ENCODE measurements at regions not wholly inside any gene's neighbourhood (a gene's known extent, or its start where the extent isn't known, plus 50 kb on each side); places are given as distances from the start of the nearest gene placed in this dataset.
"Not testable (repeated sequence)": the region's sequence is repeated elsewhere in the genome, so short reads cannot be mapped to it uniquely, and the experiment has no call there.

DNA sequence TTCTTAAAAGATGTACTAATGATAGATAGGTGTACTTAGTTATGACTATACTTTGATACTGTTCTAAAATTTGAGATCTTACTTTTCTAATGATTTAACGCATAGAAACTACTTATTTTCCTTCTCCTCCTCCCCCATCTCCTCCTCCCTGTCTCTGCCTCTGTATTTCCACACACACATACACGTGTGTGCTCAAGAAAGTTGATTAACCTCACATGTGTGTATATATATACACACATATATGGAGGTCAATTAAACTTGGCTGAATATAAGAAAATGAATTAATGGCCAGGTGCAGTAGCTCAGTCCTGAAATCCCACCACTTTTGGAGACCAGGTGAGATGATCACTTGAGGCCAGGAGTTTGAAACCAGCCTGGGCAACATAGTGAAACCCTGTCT, 362.7 kb upstream of the SYT1 start:
- no peak for DNase-seq (ENCODE audit: low spot score)

DNA sequence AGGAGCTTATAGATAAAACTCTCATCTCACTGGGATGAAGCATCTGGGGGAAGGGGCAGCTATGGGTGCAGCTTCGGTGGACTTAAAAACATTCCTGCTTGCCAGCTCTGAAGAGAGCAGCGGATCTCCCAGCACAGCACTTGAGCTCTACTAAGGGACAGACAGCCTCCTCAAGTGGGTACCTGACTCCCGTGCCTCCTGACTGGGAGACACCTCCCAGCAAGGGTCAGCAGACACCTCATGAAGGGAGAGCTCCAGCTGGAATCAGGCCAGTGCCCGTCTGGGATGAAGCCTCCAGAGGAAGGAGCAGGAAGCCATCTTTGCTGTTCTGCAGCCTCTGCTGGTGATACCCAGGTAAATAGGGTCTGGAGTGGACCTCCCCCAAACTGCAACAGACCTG, 345.2 kb upstream of the SYT1 start:
- no peak for DNase-seq (ENCODE audit: low spot score)

DNA sequence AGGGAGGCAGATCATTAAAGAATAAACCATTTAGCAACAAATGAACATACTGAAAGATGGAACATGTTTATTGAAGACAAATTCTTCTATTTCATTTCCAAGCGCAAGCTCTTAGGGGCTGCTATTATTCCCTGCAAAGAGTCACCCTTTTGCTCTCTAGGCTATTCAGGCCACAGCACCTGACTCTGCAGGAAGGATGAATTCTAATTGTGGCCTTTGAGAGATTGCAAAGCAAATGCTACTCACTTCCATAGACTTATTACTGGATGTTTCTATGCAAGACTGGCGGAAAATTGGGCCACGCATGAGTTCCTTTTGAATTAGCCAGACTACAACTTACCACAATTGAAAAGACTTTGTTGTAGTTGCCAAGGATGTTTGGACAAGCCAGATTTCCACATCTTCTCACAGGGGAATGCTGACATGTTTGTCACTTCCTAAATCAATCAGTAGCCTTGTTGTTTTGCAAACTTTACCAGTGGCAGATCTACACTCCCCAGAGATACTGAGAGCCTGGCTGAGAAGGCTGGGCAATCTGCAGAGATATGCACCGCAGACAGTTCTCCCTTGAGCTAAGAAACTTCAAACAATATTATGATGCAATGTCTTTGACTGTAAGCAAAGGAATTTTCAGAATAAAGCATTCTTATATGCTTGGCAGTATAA, 334.3 kb upstream of the SYT1 start:
- DNase-seq (ENCODE audit: low spot score), result no peak

DNA sequence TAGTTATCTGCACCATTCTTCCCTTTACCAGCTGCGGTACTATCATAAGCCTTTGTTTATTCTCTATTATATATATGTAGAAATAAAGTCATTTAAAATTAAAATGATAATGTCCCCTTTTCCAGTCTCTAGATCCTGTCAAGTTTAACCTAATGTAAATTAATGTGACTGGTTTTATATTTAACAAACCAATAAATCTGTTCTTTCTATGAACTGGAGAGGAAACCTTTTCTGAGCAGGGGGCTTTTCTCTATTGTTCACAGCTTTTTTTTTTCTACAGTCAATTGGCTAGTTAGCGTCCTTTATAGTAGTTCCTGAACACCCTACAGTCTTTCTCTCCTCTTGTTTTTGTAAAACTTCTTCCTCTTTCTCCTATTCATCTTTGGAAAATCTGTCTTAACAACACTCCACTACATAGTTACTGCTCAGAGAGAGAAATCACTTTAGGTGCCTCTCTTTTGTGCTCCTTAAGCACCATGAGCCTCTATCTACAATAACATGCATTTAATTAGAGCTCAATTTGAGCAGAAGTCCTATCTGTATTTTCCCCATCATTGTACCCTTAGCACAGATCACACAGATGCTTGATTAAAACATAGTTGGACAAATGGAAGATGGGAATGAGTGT, 332.6 kb upstream of the SYT1 start:
- DNase-seq (ENCODE audit: low spot score), result no peak

DNA sequence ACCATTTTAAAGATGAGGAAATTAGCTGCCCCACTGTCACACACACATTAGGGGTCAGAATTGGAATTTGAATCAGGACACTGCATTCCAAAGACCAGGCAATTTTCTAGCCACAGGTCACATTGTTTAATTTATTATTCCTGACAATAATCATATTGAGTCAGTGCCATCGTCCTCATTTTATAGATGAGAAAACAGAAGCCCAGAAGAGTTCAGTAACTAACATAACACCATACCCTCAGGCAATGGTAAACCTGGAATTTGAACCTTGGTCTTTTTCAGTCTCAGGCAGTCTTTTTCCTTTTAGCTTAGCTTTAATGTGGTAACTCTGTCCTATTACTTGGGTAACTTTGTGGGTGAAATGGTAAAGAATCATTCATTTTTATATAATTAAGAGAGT, 330.3 kb upstream of the SYT1 start:
- no peak for DNase-seq (ENCODE audit: low spot score)

DNA sequence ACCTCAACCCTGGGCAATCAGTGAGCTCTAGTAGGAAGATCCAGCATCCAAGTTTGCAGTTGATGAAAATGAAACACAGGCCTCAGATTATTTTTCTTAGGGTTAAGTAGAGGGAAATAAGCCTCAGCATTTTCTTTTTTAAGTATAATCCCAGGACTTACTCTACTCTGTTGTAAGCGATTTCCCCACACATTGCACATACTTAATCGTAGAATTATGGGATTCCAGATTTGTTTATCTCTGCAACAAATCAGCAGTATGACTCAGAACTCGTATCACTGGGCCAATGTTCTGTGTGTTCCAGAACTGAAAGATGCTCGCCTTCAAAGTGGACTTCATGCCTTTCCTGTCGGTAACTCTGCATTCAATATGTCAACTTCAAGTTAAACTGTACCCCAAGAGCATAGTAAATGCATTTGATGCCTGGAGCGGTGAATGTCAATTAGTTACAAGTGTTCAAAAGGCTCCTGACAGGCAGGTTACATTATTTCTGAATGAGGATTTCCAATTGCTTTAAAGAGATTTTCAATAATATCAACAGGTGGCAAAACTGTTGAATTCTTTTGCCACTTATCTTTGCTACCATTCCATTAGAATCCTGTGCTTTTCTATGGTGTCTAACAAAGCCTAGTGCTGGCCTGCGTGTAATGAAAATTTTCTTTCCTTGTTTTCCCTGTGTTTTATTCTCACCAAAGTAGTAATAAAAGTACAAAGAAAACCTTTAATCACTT, 323.8 kb upstream of the SYT1 start:
- DNase-seq (ENCODE audit: low spot score), result no peak

DNA sequence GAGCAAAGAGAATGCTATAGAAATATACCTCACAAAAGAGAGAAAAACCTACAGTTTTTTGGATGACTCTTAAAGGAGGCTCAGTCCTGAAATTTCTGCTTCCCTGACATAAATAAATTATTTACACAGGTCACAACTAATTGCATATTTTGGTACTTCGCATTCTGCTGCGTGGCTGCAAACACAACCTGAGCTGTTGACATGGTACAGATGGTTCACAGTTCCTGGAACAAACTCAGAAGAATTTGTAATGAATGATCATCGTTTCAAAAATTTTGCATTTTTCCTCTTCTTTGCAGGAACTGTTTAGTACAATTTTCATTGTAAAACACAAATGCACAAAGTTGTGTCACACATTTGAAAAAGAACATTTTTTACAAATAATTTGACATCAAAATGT, 313.7 kb upstream of the SYT1 start:
- no peak for DNase-seq (ENCODE audit: low spot score)

DNA sequence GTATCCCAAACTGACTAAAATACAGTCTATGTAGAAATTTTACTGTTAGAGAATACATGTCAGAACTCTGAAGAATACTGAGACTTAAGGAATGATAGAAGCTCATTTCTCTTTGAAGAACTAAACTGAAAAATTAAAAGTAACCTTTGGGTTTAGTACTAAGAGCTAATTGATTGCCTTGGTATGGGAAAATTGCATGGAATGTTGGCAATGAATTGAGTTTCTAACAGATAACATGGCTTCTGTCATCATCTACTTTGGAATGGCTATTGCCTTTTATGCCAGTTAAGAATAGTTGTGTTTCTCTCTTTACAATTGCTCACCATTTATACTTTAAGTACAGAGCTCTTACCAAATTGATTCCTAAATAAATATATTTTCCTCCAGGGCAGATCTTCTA, 308.8 kb upstream of the SYT1 start:
- DNase-seq (ENCODE audit: low spot score), result no peak

DNA sequence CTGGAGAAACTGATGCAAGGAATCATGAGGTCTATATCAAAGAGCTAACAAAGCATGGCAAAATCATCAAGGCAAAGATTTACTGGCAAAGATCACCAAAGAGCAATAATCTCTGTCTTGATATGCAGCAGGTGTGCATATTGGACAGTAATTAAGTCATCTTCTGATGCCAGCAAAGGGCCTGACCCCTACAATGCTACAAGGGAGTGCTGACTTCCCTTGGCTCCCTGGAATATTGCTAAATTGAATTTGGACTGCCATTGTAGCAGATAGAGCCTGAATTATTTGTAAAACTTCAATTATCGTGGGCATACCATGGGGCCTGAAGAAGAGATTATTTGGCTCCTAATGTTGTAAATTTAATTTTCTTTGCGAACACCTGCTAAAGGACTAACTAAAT, 307.9 kb upstream of the SYT1 start:
- no peak for DNase-seq (ENCODE audit: low spot score)

DNA sequence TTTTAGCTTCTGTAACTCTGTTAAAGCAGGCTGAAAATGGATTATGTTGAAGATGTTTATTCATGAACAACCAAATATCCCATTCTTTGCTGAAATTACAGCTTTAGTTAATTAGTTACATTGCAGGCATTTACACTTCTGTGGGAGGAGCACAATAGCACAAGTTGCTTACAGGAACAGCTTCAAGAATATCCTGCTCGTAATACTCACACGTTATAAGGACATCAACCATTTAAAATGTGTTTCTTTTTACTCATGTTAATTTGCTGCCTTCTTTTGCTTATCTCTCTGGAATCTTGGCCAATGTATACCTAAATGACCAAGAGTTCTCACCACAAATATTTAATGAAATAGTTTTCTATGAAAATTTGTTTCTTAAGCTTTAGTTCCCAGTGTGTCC, 305.2 kb upstream of the SYT1 start:
- DNase-seq (ENCODE audit: low spot score), result no peak

DNA sequence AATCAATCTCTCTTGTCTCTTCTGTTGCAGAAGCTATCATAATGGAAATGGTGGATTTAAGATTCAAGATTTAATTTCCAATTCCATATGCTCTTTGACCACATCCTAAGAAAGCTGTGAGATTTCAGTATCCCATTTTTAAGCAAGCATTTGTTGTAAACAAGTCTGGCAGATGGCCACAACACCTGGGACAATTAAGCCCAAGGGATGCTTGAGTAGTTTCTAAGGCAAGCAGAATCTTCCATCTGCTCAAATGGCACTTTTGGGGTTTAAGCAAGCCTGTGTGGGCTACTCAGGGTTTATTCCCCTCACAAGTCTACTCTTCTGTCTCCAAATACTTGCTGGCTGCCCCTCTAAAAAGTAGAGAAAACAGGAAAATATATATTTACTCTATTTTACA, 304.7 kb upstream of the SYT1 start:
- no peak for DNase-seq (ENCODE audit: low spot score)

DNA sequence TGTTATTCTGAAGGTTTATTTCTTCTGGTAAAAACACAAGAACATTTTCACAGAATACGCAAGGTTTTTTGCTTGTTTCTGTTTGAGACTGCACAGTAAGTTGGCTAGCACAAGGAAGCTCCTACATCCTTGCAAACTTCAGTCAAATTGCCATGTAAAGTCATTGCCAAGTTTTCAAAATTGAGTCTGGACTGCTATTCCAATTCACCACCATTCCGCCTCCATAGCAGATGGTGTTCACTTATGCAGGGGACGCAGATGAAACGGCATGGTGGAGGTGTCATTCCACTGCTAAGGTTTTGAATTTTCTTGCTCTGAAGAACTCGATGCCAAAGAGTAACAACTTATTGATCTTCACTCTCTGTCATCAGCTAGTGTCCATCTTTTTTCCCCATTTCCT, 303.9 kb upstream of the SYT1 start:
- DNase-seq (ENCODE audit: low spot score), result no peak

DNA sequence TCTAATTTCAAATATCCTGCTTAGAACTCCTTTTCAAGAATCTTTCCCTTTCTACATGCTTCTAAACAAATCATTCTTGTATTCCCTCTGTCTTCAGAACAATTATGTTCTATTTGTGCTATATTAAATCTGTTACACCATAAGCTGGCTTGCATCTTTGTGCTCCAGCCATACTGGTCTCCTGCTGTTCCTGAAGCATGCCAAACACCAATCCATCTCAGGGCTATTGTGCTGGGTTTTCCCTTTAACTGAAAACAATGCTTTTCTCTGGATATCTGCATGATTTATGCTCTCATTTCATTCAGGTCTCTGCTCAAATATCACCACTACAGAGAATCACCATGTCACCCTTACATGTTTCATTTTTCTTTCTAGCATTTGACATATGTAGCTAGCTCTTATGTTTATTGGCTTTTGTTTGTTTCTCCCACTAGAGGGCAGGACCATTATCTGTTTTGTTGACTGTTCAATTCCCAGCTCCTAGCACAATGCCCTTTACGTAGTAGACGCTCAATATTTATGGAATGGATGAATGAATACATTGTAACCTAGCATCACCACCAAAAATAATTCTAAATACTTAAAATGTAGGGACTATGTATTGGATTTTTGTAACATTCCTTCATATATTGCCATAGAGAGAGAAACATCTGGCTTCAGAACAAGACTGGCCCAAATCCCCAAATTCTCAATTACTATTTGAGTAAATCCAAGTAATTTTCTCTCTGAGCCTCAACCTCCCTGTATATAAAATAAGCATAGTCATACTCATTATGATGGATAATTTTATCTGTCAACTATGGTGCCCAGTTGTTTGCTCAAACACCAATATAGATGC, 302.0 kb upstream of the SYT1 start:
- DNase-seq (ENCODE audit: low spot score), result no peak

DNA sequence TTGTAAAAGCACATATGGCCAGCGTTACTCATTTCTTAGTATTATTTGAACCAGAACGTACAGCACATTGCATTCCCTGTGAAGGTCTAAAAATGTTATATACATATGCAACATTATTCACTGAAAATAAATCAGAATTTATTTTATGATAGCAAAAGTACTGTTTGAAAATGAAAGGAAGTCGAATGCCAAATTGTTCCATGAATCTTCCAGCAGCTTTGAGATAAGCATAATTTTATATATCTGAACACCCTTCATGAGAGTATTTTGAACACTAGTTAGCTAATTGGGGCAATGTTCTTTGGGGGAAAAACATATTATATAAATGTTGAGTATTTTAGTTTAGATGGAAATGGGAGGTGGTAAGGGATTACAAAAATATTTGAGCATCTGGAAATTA, 300.7 kb upstream of the SYT1 start:
- DNase-seq (ENCODE audit: low spot score), result no peak

DNA sequence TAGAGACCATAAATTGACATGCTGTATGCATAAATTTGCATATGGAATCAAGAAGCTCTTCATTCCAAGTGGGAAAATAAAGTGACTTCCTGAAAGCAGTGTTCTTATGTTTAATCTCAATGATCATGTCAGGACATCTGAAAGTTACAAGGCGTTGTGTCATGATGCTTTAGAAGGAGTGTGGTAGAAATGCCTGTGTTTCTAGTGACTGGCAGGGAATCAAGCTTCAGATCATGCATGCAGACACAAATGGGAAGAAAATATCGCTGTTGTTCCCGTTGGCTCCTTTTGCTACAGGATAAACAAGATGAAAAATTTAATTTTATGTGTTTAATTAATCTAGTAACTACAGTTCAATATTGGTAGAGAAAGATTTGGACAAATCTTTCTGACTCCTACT, 298.1 kb upstream of the SYT1 start:
- no peak for DNase-seq (ENCODE audit: low spot score)

DNA sequence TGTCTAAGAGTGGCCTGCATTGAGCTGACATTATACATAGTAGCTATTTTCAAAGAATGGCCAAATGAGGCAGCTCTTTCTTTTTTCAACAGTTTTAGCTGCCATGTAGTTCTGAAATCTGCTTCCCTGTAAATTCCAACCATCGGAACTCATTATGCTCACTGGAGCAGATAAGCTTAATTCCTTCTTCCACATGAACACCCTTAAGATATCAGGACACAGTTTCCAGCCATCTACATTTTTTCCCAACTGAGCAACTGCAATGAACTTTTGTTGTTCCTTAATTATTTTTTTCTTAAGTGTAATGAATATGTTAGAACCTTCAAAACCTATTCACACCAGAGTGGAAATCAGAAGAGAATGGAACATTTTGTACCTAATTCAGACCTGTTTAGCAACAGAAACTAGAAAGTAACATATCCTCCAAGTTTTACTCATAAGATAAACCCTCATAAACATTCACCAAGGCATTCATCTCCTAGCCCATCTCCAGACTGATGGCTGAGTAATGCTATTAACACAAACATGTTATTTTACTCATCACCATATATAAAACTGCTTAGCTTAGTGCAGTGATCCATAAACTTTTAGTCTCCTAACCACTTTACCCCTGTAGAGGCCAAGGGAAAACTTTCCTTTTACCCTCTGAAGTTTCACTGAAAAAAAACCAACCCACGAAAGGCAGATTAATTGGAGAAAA, 296.1 kb upstream of the SYT1 start:
- no peak for DNase-seq (ENCODE audit: low spot score)

DNA sequence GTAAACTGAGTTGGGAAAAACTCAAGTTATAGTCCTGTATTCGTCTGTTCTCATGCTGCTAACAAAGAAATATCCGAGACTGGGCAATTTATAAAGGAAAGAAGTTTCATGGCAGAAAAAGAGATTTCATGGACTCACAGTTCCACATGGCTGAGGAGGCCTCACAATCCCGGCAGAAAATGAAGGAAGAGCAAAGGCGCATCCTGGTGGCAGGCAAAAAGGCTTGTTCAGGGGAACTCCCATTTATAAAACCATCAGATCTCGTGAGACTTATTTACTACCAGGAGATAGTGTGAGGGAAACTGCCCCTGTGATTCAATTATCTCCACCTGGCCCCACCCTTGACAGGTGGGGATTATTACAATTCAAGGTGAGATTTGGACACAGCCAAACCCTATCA, 292.6 kb upstream of the SYT1 start:
- no peak for DNase-seq (ENCODE audit: low spot score)

DNA sequence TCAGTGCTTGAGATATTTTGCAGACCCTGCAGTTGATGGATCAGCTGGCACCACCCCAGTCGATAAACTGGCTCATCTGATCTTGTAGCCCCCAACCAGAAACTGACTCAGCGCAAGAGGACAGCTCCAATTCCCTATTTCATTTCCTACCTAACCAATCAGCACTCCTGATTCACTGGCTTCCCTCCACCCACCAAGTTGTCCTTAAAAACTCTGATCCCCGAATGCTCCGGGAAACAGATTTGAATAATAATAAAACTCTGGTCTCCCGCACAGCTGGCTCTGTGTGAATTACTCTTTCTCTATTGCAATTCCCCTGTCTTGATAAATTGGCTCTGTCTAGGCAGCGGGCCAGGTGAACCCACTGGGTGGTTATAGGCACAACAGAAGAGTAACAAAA, 289.4 kb upstream of the SYT1 start:
- DNase-seq (ENCODE audit: low spot score), result not testable (repeated sequence)

DNA sequence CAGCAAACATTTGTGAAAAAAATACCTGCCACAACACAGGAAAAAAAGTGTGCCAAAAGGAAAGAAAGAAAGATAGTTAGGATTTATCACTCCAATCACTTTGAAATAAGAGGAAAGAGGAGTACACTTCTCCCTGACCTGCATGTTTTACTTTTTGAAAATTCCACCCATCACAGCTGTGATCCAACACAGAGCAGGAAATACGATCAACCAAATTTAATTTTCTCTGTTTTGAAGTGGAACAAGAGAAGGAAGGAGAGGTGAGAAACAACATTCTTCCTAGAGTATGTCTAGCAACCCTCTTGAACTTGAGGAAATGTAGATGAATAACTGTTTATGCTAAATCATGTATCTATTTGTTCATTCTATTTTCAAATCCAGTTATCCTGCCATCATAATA, 284.7 kb upstream of the SYT1 start:
- DNase-seq (ENCODE audit: low spot score), result no peak

DNA sequence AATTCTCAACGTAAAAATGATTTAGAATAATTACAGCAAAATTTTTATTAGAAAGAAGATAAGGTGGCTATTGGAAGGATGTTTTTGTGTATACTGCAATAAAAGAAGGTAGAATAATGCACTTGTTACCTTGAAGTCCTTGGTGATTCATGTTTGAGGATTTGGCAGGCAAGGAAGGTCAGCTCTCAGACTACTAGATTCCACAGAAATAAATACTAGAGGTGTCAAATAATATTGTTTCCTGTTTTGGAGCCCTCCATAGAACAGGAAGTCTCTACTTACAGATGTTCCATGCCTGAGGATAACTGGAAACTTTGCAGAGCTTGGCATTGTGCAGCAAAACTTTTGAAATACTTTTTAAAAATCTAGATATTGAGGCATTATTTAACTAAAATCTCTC, 284.3 kb upstream of the SYT1 start:
- no peak for DNase-seq (ENCODE audit: low spot score)

DNA sequence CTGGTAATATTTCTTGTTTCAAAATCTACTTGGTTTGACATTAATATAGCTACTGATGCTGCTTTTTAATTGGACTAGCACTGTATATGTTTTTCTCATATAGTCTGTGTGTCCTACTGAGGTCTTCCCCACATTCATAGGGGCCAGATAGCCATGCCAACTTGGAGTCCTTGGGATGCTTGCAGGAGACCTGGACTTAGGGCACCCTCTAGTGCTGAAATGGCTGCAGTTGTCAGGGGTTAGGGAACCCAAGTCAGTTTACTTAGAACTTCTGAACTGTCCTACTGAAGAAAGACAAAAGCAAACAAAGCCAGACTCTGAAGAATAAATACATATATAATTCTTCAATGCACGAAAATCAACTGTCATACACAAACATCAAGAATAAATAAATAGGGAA, 279.9 kb upstream of the SYT1 start:
- DNase-seq (ENCODE audit: low spot score), result peak; percentile 0

DNA sequence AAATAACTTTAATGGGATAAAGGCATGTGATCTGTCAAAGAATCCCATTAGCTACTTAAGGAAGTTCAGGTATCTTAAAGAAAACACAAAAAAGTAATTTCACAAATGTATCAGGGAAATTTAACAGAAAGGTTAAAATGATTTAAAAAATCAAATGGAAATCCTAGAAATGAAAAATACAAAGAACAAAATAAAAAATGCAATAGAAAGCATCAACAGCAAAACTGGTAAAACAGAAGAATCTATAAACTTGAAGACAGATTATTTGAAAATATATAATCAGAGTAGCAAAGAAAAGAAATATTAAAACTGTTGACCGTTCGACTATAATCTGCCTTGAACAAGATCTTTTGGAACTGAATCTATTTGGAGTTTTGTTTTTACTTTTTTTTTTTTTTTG, 279.4 kb upstream of the SYT1 start:
- DNase-seq (ENCODE audit: low spot score), result no peak

All from hepatic stellate cell (primary cell).